CD4-positive, alpha-beta T cell (primary cell): ENCODE measurements at regions not wholly inside any gene's neighbourhood (a gene's known extent, or its start where the extent isn't known, plus 50 kb on each side); places are given as distances from the start of the nearest gene placed in this dataset.

ENCODE experiments used
- ATAC-seq: fragments of 200-7000 bp; cut with Tn5 transposase; one replicate; pipeline ENCODE4 v1.10.0; 2022; ENCODE audit warnings: mild to moderate bottlenecking; ENCODE audit not compliant: poor library complexity
- CTCF ChIA-PET: fragments of 350-600 bp; sonication (Branson Sonifier 250); formaldehyde crosslinking; loops from one replicate; lab custom pipeline; 2021; ENCODE audit warnings: antibody characterized with exemption, inconsistent platforms; lab: Charles Lee
- POLR2A ChIA-PET: fragments of 350-600 bp; sonication (Branson Sonifier 250); formaldehyde crosslinking; loops from one replicate; lab custom pipeline; 2021; ENCODE audit warnings: antibody characterized with exemption, inconsistent platforms; lab: Charles Lee
- DNase-seq, 14 experiments: peaks; one replicate each; pipeline ENCODE4 v3.0.0-alpha.2; 2013 to 2020; ENCODE audit warnings: mixed read lengths in 2 of 14
- H3K27ac ChIP-seq, 2 donors: one replicate each; pipeline versions ENCODE4 v1.5.1 to v1.7.0; 2013; ENCODE audit warnings: low read length in 2 of 2, low read depth in 1 of 2, mild to moderate bottlenecking in 1 of 2
- H3K27me3 ChIP-seq, 2 experiments: 1 replicate in 1 of 2; 2 replicates in 1 of 2; pipeline versions ENCODE4 v1.6.1 to v1.7.0; 2013; ENCODE audit warnings: low read length in 2 of 2, control low read depth in 1 of 2, mild to moderate bottlenecking in 1 of 2, moderate library complexity in 1 of 2; ENCODE audit not compliant: insufficient read depth in 2 of 2, control insufficient read depth in 1 of 2
- H3K36me3 ChIP-seq: one replicate; pipeline ENCODE4 v1.6.1; 2013; ENCODE audit warnings: low read length, control low read depth; ENCODE audit not compliant: insufficient read depth
- H3K4me1 ChIP-seq: one replicate; pipeline ENCODE4 v1.6.1; 2013; ENCODE audit warnings: low read length, control low read depth; ENCODE audit not compliant: insufficient read depth
- H3K4me3 ChIP-seq: one replicate; pipeline ENCODE4 v1.5.1; 2013; ENCODE audit warnings: mild to moderate bottlenecking, low read length, moderate library complexity
- H3K9me3 ChIP-seq, 2 experiments: 1 replicate in 1 of 2; 2 replicates in 1 of 2; pipeline versions ENCODE4 v1.6.1 to v1.7.0; 2013; ENCODE audit warnings: low read length in 2 of 2, mild to moderate bottlenecking in 2 of 2, control low read depth in 1 of 2, moderate library complexity in 1 of 2; ENCODE audit not compliant: control insufficient read depth in 1 of 2, insufficient read depth in 1 of 2
- H3K27ac Mint-ChIP-seq: one replicate; pipeline ENCODE4 v1.8.0; 2020; ENCODE audit warnings: mixed read lengths
- H3K27me3 Mint-ChIP-seq: one replicate; pipeline ENCODE4 v1.8.0; 2021; ENCODE audit warnings: mixed read lengths
- H3K36me3 Mint-ChIP-seq: one replicate; pipeline ENCODE4 v1.8.0; 2021; ENCODE audit warnings: low read depth, mixed read lengths
- H3K4me1 Mint-ChIP-seq: one replicate; pipeline ENCODE4 v1.8.0; 2021; ENCODE audit warnings: low read depth, mixed read lengths
- H3K4me3 Mint-ChIP-seq: one replicate; pipeline ENCODE4 v1.8.0; 2020; ENCODE audit warnings: mild to moderate bottlenecking, mixed read lengths
- H3K9me3 Mint-ChIP-seq: one replicate; pipeline ENCODE4 v1.8.0; 2020; ENCODE audit warnings: mixed read lengths
- intact Hi-C, 2 experiments: fragments of 100-400 bp; cut with DNase I in 1 of 2; cut with micrococcal nuclease in 1 of 2; formaldehyde crosslinking; loops; one replicate each; pipeline versions ENCODE4 v1.15.1 to v1.9.0; 2023 to 2025; cut with DNase I, micrococcal nuclease
- TF ChIP-seq, protein P1 (sequence below): fragments of 200-600 bp; IDR thresholded peaks from one replicate; pipeline ENCODE4 v1.8.0; 2022; ENCODE audit warnings: antibody characterized with exemption, mild to moderate bottlenecking

DNA sequence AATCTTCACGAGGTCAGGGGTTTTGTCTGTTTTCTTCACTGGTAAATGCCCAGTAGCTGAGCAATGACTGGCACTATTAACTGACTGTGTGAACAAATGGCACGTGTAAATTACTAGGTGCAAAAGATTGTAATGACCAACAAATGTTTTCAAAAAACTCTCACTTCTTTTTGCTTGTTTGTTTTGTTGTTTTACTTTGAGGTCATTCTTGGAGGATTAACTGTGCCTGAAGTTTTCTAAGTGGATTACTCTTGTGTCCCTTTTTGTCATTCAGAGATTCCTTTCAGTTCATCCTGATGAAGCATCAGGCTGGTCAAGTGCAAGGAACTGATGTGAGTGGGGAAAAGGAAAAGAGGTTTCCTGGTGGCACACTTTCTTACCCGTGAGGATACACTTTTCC, 74.4 kb upstream of the PPP1R3C start:
- TF ChIP-seq, protein P1, sequence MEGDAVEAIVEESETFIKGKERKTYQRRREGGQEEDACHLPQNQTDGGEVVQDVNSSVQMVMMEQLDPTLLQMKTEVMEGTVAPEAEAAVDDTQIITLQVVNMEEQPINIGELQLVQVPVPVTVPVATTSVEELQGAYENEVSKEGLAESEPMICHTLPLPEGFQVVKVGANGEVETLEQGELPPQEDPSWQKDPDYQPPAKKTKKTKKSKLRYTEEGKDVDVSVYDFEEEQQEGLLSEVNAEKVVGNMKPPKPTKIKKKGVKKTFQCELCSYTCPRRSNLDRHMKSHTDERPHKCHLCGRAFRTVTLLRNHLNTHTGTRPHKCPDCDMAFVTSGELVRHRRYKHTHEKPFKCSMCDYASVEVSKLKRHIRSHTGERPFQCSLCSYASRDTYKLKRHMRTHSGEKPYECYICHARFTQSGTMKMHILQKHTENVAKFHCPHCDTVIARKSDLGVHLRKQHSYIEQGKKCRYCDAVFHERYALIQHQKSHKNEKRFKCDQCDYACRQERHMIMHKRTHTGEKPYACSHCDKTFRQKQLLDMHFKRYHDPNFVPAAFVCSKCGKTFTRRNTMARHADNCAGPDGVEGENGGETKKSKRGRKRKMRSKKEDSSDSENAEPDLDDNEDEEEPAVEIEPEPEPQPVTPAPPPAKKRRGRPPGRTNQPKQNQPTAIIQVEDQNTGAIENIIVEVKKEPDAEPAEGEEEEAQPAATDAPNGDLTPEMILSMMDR: no peak
- intact Hi-C loops: no loop called here
- Histone ChIP-seq H3K4me3 (no peak overlapping the region), H3K36me3 (no peaks in the 10 kb centered on the region), H3K4me1 (no peaks in the 10 kb centered on the region), H3K9me3 (no peaks in the 10 kb centered on the region), H3K27ac (no peak overlapping the region), H3K27me3 (no peaks in the 10 kb centered on the region)
- H3K4me1 Mint-ChIP-seq: no peaks in the 10 kb centered on the region
- ATAC-seq (no peak), DNase-seq (no peak)
- peaks cover 27% of the 10 kb centered on the region for H3K27me3 Mint-ChIP-seq
- ChIA-PET POLR2A (no interaction called here), CTCF (no interaction called here)
- H3K9me3 Mint-ChIP-seq: no peaks in the 10 kb centered on the region
- no peaks in the 10 kb centered on the region for H3K36me3 Mint-ChIP-seq
- H3K27ac Mint-ChIP-seq: no peak overlapping the region
- H3K4me3 Mint-ChIP-seq: no peak overlapping the region

DNA sequence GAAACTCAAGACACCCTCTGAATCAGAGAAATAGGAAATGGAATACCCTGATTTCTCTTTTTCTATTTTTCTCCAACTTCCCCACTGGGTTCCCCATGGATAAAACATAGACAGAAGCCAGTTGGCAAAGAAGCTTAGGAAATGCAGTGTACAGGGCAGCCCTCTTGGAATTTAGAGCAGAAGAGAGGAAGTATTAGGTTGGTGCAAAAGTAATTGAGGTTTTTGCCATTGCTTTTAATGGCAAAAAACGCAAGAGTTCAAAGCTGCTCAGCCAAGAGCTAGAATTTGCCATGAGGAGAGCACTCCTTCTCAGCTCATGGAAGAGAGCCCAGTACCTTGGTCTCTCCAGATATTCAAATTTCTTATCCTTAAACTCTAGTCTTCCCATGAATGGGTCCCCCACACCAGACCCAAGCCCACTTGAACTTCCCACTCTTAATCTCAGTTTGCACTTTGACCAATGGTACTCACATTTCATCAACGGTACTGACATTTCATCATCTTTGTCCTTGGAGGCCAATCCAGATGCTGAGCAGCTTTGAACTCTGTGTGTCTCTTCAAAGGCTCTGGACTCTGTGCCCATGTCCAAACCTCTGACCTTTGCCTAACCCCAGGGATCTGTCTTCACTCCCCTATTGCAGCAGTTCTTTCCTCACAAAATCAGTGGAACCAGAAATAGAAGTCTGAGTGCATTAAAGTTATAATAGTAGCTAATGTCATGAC, 73.2 kb upstream of the PPP1R3C start:
- Mint-ChIP-seq H3K27me3 (peaks cover 26% of the 10 kb centered on the region), H3K9me3 (no peaks in the 10 kb centered on the region), H3K4me1 (no peaks in the 10 kb centered on the region), H3K4me3 (no peak overlapping the region), H3K36me3 (no peaks in the 10 kb centered on the region), H3K27ac (no peak overlapping the region)
- no peaks in the 10 kb centered on the region for H3K4me1 ChIP-seq
- ATAC-seq (no peak), DNase-seq (no peak)
- no peaks in the 10 kb centered on the region for H3K27me3 ChIP-seq
- CTCF ChIA-PET: no interaction called here
- no peak overlapping the region for H3K4me3 ChIP-seq
- intact Hi-C loops: no loop called here
- POLR2A ChIA-PET: interaction anchor here (0.6 kb wide), 1 partner anchor 895 kb away, joined by 3 read pairs; no protein-coding TSS in a partner anchor
- no peaks in the 10 kb centered on the region for H3K36me3 ChIP-seq
- no peaks in the 10 kb centered on the region for H3K9me3 ChIP-seq
- H3K27ac ChIP-seq: no peak overlapping the region
- TF ChIP-seq, protein P1: no peak

DNA sequence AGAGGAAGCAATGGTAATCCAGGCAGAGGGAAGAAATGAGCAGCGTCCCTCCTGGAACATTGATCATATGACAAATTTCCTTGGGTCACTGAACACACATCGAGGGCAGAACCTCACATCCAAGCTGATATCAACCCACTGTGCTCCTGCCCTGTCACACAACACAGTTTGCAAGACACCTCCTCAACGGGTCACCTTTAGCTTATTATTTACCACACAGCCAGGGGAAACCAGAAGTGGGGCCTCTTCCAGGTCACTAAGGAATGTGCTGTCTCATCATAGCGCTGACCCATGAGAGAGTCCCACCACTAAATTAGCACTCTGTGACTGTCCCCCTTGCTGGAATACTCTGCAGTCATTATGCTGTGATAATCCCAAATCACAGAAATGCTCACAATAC, 69.7 kb upstream of the PPP1R3C start:
- no peaks in the 10 kb centered on the region for H3K36me3 ChIP-seq
- H3K36me3 Mint-ChIP-seq: no peaks in the 10 kb centered on the region
- DNase-seq (no peak), ATAC-seq (no peak)
- TF ChIP-seq, protein P1: no peak
- intact Hi-C loops: no loop called here
- no peaks in the 10 kb centered on the region for H3K4me1 ChIP-seq
- H3K27ac Mint-ChIP-seq: no peak overlapping the region
- H3K27ac ChIP-seq: no peak overlapping the region
- no peak overlapping the region for H3K4me3 ChIP-seq
- ChIA-PET CTCF (no interaction called here), POLR2A (no interaction called here)
- peaks cover 30% of the 10 kb centered on the region for H3K27me3 Mint-ChIP-seq
- no peaks in the 10 kb centered on the region for H3K27me3 ChIP-seq
- no peak overlapping the region for H3K4me3 Mint-ChIP-seq
- no peaks in the 10 kb centered on the region for H3K4me1 Mint-ChIP-seq
- no peaks in the 10 kb centered on the region for H3K9me3 Mint-ChIP-seq
- H3K9me3 ChIP-seq: no peaks in the 10 kb centered on the region
